Karpas-422 (cell line): ENCODE measurements at regions not wholly inside any gene's neighbourhood (a gene's known extent, or its start where the extent isn't known, plus 50 kb on each side); places are given as distances from the start of the nearest gene placed in this dataset.
"Not testable (repeated sequence)": the region's sequence is repeated elsewhere in the genome, so short reads cannot be mapped to it uniquely, and the experiment has no call there.

ENCODE experiments used
- DNase-seq: peaks from one replicate; pipeline ENCODE4 v3.0.0-alpha.2; 2015
- H2AFZ ChIP-seq: fragments of 200-600 bp; sonication (generic); 2 replicates; pipeline ENCODE4 v1.6.1; 2014; ENCODE audit warnings: antibody characterized with exemption, low read length, mixed read lengths
- H3K27ac ChIP-seq: fragments of 200-600 bp; sonication (generic); 2 replicates; pipeline ENCODE4 v1.5.1; 2014; ENCODE audit warnings: mild to moderate bottlenecking, low read length, moderate library complexity
- H3K27me3 ChIP-seq: fragments of 200-600 bp; sonication (generic); 2 replicates; pipeline ENCODE4 v1.6.1; 2014; ENCODE audit warnings: low read length, mixed read lengths
- H3K36me3 ChIP-seq: fragments of 200-600 bp; sonication (generic); 2 replicates; pipeline ENCODE4 v1.6.1; 2014; ENCODE audit warnings: low read length, mixed read lengths; ENCODE audit not compliant: insufficient read depth
- H3K4me1 ChIP-seq: fragments of 200-600 bp; sonication (generic); 2 replicates; pipeline ENCODE4 v1.6.1; 2014; ENCODE audit warnings: mild to moderate bottlenecking, low read length, mixed read lengths
- H3K4me2 ChIP-seq: fragments of 200-600 bp; sonication (generic); 2 replicates; pipeline ENCODE4 v1.6.1; 2014; ENCODE audit warnings: low read length, low read depth, mild to moderate bottlenecking; ENCODE audit not compliant: poor library complexity, severe bottlenecking
- H3K4me3 ChIP-seq: fragments of 200-600 bp; sonication (generic); 2 replicates; pipeline ENCODE4 v1.5.1; 2014; ENCODE audit warnings: mild to moderate bottlenecking, antibody characterized with exemption, low read length, mixed read lengths
- H3K79me2 ChIP-seq: fragments of 200-600 bp; sonication (generic); 2 replicates; pipeline ENCODE4 v1.6.1; 2014; ENCODE audit warnings: mild to moderate bottlenecking, low read length, mixed read lengths
- H3K9ac ChIP-seq: fragments of 200-600 bp; sonication (generic); 2 replicates; pipeline ENCODE4 v1.6.0; 2014; ENCODE audit warnings: low read length
- H3K9me2 ChIP-seq: fragments of 200-600 bp; sonication (generic), shearing (Covaris generic); replicated peaks from 2 replicates; pipeline ENCODE4 v1.6.0; 2014; ENCODE audit warnings: mild to moderate bottlenecking, low read length, moderate library complexity; ENCODE audit not compliant: insufficient read depth
- H3K9me3 ChIP-seq: fragments of 300-700, 200-600 bp; sonication (generic); 2 replicates; pipeline ENCODE4 v1.6.1; 2014; ENCODE audit warnings: low read length, mixed read lengths
- H4K20me1 ChIP-seq: fragments of 200-600 bp; sonication (generic); 2 replicates; pipeline ENCODE4 v1.6.1; 2014; ENCODE audit warnings: mild to moderate bottlenecking, antibody characterized with exemption, low read length, low read depth; ENCODE audit not compliant: insufficient read depth

GRCh38 chr2:15823459-15824396 lies 116.6 kb upstream of the MYCN start:
- H4K20me1 ChIP-seq: no peaks in the 10 kb centered on the region
- no peaks in the 10 kb centered on the region for H3K9me3 ChIP-seq
- no peak overlapping the region for H3K9ac ChIP-seq
- no peaks in the 10 kb centered on the region for H3K4me1 ChIP-seq
- H3K4me3 ChIP-seq: no peak overlapping the region
- H3K79me2 ChIP-seq: no peaks in the 10 kb centered on the region
- no peaks in the 10 kb centered on the region for H3K9me2 ChIP-seq
- no peak for DNase-seq
- no peak overlapping the region for H3K27ac ChIP-seq
- H3K27me3 ChIP-seq: no peaks in the 10 kb centered on the region
- H3K4me2 ChIP-seq: no peak overlapping the region
- H3K36me3 ChIP-seq: no peaks in the 10 kb centered on the region
- no peak overlapping the region for H2AFZ ChIP-seq

- H3K4me2 ChIP-seq, H3K9me2 ChIP-seq, H4K20me1 ChIP-seq, H3K4me3 ChIP-seq, H3K4me1 ChIP-seq, H2AFZ ChIP-seq, H3K79me2 ChIP-seq, H3K36me3 ChIP-seq, H3K27me3 ChIP-seq, H3K9me3 ChIP-seq, H3K27ac ChIP-seq, H3K9ac ChIP-seq, DNase-seq: not testable (repeated sequence)
Observed at GRCh38 chr2:15824467-15824866, 115.9 kb upstream of the MYCN start.

- Histone ChIP-seq H3K9ac (no peak overlapping the region), H3K9me3 (no peaks in the 10 kb centered on the region), H3K4me3 (no peak overlapping the region), H4K20me1 (no peaks in the 10 kb centered on the region), H3K9me2 (no peaks in the 10 kb centered on the region), H3K36me3 (no peaks in the 10 kb centered on the region), H3K79me2 (no peaks in the 10 kb centered on the region), H3K27me3 (no peaks in the 10 kb centered on the region), H3K4me1 (no peaks in the 10 kb centered on the region), H2AFZ (no peak overlapping the region), H3K27ac (no peak overlapping the region), H3K4me2 (no peak overlapping the region)
- no peak for DNase-seq
Observed at GRCh38 chr2:15825276-15825980, 114.9 kb upstream of the MYCN start.

GRCh38 chr2:15826273-15826717 lies 114.1 kb upstream of the MYCN start:
- Histone ChIP-seq H2AFZ (no peak overlapping the region), H3K36me3 (no peaks in the 10 kb centered on the region), H4K20me1 (no peaks in the 10 kb centered on the region), H3K79me2 (no peaks in the 10 kb centered on the region), H3K4me2 (no peak overlapping the region), H3K9me3 (no peaks in the 10 kb centered on the region), H3K4me1 (no peaks in the 10 kb centered on the region), H3K27ac (no peak overlapping the region), H3K4me3 (no peak overlapping the region), H3K9me2 (no peaks in the 10 kb centered on the region), H3K27me3 (no peaks in the 10 kb centered on the region), H3K9ac (no peak overlapping the region)
- no peak for DNase-seq

- H3K27me3 ChIP-seq: no peaks in the 10 kb centered on the region
- H3K9me3 ChIP-seq: no peaks in the 10 kb centered on the region
- H3K4me3 ChIP-seq: no peak overlapping the region
- no peak for DNase-seq
- no peaks in the 10 kb centered on the region for H3K79me2 ChIP-seq
- H3K4me2 ChIP-seq: no peak overlapping the region
- no peaks in the 10 kb centered on the region for H3K4me1 ChIP-seq
- H3K9ac ChIP-seq: no peak overlapping the region
- no peaks in the 10 kb centered on the region for H3K9me2 ChIP-seq
- no peak overlapping the region for H3K27ac ChIP-seq
- H4K20me1 ChIP-seq: no peaks in the 10 kb centered on the region
- H3K36me3 ChIP-seq: no peaks in the 10 kb centered on the region
- no peak overlapping the region for H2AFZ ChIP-seq
Observed at GRCh38 chr2:15827001-15827400, 113.3 kb upstream of the MYCN start.

GRCh38 chr2:15828576-15828975 lies 111.8 kb upstream of the MYCN start:
- Histone ChIP-seq H4K20me1 (no peaks in the 10 kb centered on the region), H3K9me2 (no peaks in the 10 kb centered on the region), H3K4me2 (no peak overlapping the region), H3K4me1 (no peaks in the 10 kb centered on the region), H3K27me3 (no peaks in the 10 kb centered on the region), H2AFZ (no peak overlapping the region), H3K9ac (no peak overlapping the region), H3K4me3 (no peak overlapping the region), H3K79me2 (no peaks in the 10 kb centered on the region), H3K27ac (no peak overlapping the region), H3K36me3 (no peaks in the 10 kb centered on the region), H3K9me3 (no peaks in the 10 kb centered on the region)
- no peak for DNase-seq

- no peaks in the 10 kb centered on the region for H3K36me3 ChIP-seq
- H3K9ac ChIP-seq: no peak overlapping the region
- H3K27me3 ChIP-seq: no peaks in the 10 kb centered on the region
- H3K27ac ChIP-seq: no peak overlapping the region
- H3K79me2 ChIP-seq: no peaks in the 10 kb centered on the region
- no peak for DNase-seq
- H4K20me1 ChIP-seq: no peaks in the 10 kb centered on the region
- H3K9me2 ChIP-seq: no peaks in the 10 kb centered on the region
- no peaks in the 10 kb centered on the region for H3K9me3 ChIP-seq
- no peak overlapping the region for H3K4me2 ChIP-seq
- H3K4me3 ChIP-seq: no peak overlapping the region
- H2AFZ ChIP-seq: no peak overlapping the region
- no peaks in the 10 kb centered on the region for H3K4me1 ChIP-seq
Observed at GRCh38 chr2:15829091-15829801, 111.1 kb upstream of the MYCN start.

- Histone ChIP-seq H3K4me1 (no peaks in the 10 kb centered on the region), H3K4me3 (no peak overlapping the region), H3K27me3 (no peaks in the 10 kb centered on the region), H3K36me3 (no peaks in the 10 kb centered on the region), H3K9me3 (no peaks in the 10 kb centered on the region), H3K9me2 (no peaks in the 10 kb centered on the region), H3K9ac (no peak overlapping the region), H2AFZ (no peak overlapping the region), H3K4me2 (no peak overlapping the region), H4K20me1 (no peaks in the 10 kb centered on the region), H3K27ac (no peak overlapping the region), H3K79me2 (no peaks in the 10 kb centered on the region)
- DNase-seq: no peak
Observed at GRCh38 chr2:15829985-15830384, 110.4 kb upstream of the MYCN start.
